Skeletal muscle tissue (tissue), 3 donors: ENCODE measurements at regions not wholly inside any gene's neighbourhood (a gene's known extent, or its start where the extent isn't known, plus 50 kb on each side); places are given as distances from the start of the nearest gene placed in this dataset.
A peak's percentile ranks its signal among the peaks of the same experiment; 100 is the strongest.
"Not testable (repeated sequence)": the region's sequence is repeated elsewhere in the genome, so short reads cannot be mapped to it uniquely, and the experiment has no call there.

Experiments
- H3K27ac ChIP-seq: one replicate; pipeline ENCODE4 v1.7.0; 2013; ENCODE audit warnings: mild to moderate bottlenecking, low read depth, low read length, inconsistent platforms
- H3K27me3 ChIP-seq, 3 donors: one replicate each; pipeline ENCODE4 v1.7.0; 2013; ENCODE audit warnings: low read length in 3 of 3; ENCODE audit not compliant: control insufficient read depth in 3 of 3, insufficient read depth in 3 of 3
- H3K36me3 ChIP-seq, 3 donors: one replicate each; pipeline ENCODE4 v1.7.0; 2013; ENCODE audit warnings: low read length in 3 of 3; ENCODE audit not compliant: control insufficient read depth in 3 of 3, insufficient read depth in 3 of 3
- H3K4me1 ChIP-seq, 3 donors: one replicate each; pipeline ENCODE4 v1.7.0; 2013; ENCODE audit warnings: low read length in 3 of 3, mild to moderate bottlenecking in 3 of 3; ENCODE audit not compliant: control insufficient read depth in 3 of 3, insufficient read depth in 3 of 3
- H3K4me3 ChIP-seq, 3 donors: one replicate each; pipeline ENCODE4 v1.7.0; 2013; ENCODE audit warnings: low read length in 3 of 3
- H3K9ac ChIP-seq, 3 donors: one replicate each; pipeline ENCODE4 v1.7.0; 2013; ENCODE audit warnings: low read length in 3 of 3, mild to moderate bottlenecking in 3 of 3, moderate library complexity in 2 of 3, low read depth in 1 of 3
- H3K9me3 ChIP-seq, 3 donors: one replicate each; pipeline ENCODE4 v1.7.0; 2013; ENCODE audit warnings: low read length in 3 of 3; ENCODE audit not compliant: control insufficient read depth in 3 of 3
- donor health status: Osteomylitis.

GRCh38 chr6:27163834-27164233 is 83.7 kb upstream of the PRSS16 start:
- Histone ChIP-seq H3K9ac (no peak overlapping the region), H3K4me3 (no peak overlapping the region), H3K27ac (no peak overlapping the region), H3K4me1 (no peaks in the 10 kb centered on the region), H3K36me3 (no peaks in the 10 kb centered on the region), H3K9me3 (no peaks in the 10 kb centered on the region), H3K27me3 (no peaks in the 10 kb centered on the region)

- no peaks in the 10 kb centered on the region for H3K27me3 ChIP-seq
- no peak overlapping the region for H3K4me3 ChIP-seq
- no peaks in the 10 kb centered on the region for H3K9me3 ChIP-seq
- H3K36me3 ChIP-seq: no peaks in the 10 kb centered on the region
- no peak overlapping the region for H3K27ac ChIP-seq
- H3K4me1 ChIP-seq: no peaks in the 10 kb centered on the region
- no peak overlapping the region for H3K9ac ChIP-seq
Measured at GRCh38 chr6:27168108-27168507, 79.4 kb upstream of the PRSS16 start.

GRCh38 chr6:27168586-27169443 is 78.7 kb upstream of the PRSS16 start:
- Histone ChIP-seq H3K27me3 (no peaks in the 10 kb centered on the region), H3K9ac (no peak overlapping the region), H3K9me3 (no peaks in the 10 kb centered on the region), H3K4me3 (no peak overlapping the region), H3K27ac (no peak overlapping the region), H3K36me3 (no peaks in the 10 kb centered on the region), H3K4me1 (no peaks in the 10 kb centered on the region)

- H3K27ac ChIP-seq, H3K9me3 ChIP-seq, H3K27me3 ChIP-seq, H3K4me1 ChIP-seq, H3K4me3 ChIP-seq, H3K9ac ChIP-seq, H3K36me3 ChIP-seq: not testable (repeated sequence)
Measured at GRCh38 chr6:27172524-27173231, 74.8 kb upstream of the PRSS16 start.

- H3K27me3 ChIP-seq, H3K9me3 ChIP-seq, H3K4me3 ChIP-seq, H3K4me1 ChIP-seq, H3K27ac ChIP-seq, H3K36me3 ChIP-seq, H3K9ac ChIP-seq: not testable (repeated sequence)
Measured at GRCh38 chr6:27173232-27173601, 74.3 kb upstream of the PRSS16 start.

- H3K27ac ChIP-seq: no peak overlapping the region
- no peak overlapping the region for H3K4me3 ChIP-seq
- H3K9ac ChIP-seq: no peak overlapping the region
- H3K4me1 ChIP-seq: peaks cover 0 to 15% (median 4%) of the 10 kb centered on the region in 3 donors
- no peaks in the 10 kb centered on the region for H3K27me3 ChIP-seq
- no peaks in the 10 kb centered on the region for H3K36me3 ChIP-seq
- no peaks in the 10 kb centered on the region for H3K9me3 ChIP-seq
Measured at GRCh38 chr6:27174958-27175357, 72.5 kb upstream of the PRSS16 start.

- Histone ChIP-seq H3K4me3 (peak overlapping the region in 2 of 3 donors; percentile 33 to 35), H3K36me3 (no peaks in the 10 kb centered on the region), H3K27me3 (no peaks in the 10 kb centered on the region), H3K4me1 (peaks cover 0 to 15% (median 4%) of the 10 kb centered on the region in 3 donors), H3K27ac (peak overlapping the region; percentile 61), H3K9ac (peak overlapping the region in 1 of 3 donors; percentile 77), H3K9me3 (no peaks in the 10 kb centered on the region)
Measured at GRCh38 chr6:27176096-27176495, 71.4 kb upstream of the PRSS16 start.

- Histone ChIP-seq H3K9me3 (no peaks in the 10 kb centered on the region), H3K36me3 (no peaks in the 10 kb centered on the region), H3K27me3 (no peaks in the 10 kb centered on the region), H3K27ac (peak overlapping the region; percentile 61), H3K4me1 (peaks cover 0 to 15% (median 4%) of the 10 kb centered on the region in 3 donors), H3K9ac (peak overlapping the region; percentile 77 to 93 (median 90)), H3K4me3 (peak overlapping the region; percentile 96 to 98 (median 98))
Measured at GRCh38 chr6:27176523-27177484, 70.7 kb upstream of the PRSS16 start.

GRCh38 chr6:27177485-27178406 is 69.8 kb upstream of the PRSS16 start:
- Histone ChIP-seq H3K4me1 (peaks cover 0 to 15% (median 4%) of the 10 kb centered on the region in 3 donors), H3K27me3 (no peaks in the 10 kb centered on the region), H3K27ac (peak overlapping the region; percentile 19), H3K9ac (peak overlapping the region; percentile 77 to 93 (median 90)), H3K4me3 (peak overlapping the region; percentile 96 to 98 (median 98)), H3K9me3 (no peaks in the 10 kb centered on the region), H3K36me3 (no peaks in the 10 kb centered on the region)
